GM12872 (cell line): ENCODE measurements at regions not wholly inside any gene's neighbourhood (a gene's known extent, or its start where the extent isn't known, plus 50 kb on each side); places are given as distances from the start of the nearest gene placed in this dataset.

Source experiments
- TF ChIP-seq, protein P1 (sequence below): IDR thresholded peaks from 3 replicates; pipeline ENCODE4 v1.5.1; 2011; ENCODE audit warnings: low read depth, mild to moderate bottlenecking, low read length, moderate library complexity; ENCODE audit not compliant: insufficient read depth

GRCh38 chr1:59078070-59078800 lies 218.7 kb upstream of the FGGY start:
- TF ChIP-seq, protein P1, sequence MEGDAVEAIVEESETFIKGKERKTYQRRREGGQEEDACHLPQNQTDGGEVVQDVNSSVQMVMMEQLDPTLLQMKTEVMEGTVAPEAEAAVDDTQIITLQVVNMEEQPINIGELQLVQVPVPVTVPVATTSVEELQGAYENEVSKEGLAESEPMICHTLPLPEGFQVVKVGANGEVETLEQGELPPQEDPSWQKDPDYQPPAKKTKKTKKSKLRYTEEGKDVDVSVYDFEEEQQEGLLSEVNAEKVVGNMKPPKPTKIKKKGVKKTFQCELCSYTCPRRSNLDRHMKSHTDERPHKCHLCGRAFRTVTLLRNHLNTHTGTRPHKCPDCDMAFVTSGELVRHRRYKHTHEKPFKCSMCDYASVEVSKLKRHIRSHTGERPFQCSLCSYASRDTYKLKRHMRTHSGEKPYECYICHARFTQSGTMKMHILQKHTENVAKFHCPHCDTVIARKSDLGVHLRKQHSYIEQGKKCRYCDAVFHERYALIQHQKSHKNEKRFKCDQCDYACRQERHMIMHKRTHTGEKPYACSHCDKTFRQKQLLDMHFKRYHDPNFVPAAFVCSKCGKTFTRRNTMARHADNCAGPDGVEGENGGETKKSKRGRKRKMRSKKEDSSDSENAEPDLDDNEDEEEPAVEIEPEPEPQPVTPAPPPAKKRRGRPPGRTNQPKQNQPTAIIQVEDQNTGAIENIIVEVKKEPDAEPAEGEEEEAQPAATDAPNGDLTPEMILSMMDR: no peak

GRCh38 chr1:59078866-59079265 lies 218.0 kb upstream of the FGGY start:
- TF ChIP-seq, protein P1: no peak

DNA sequence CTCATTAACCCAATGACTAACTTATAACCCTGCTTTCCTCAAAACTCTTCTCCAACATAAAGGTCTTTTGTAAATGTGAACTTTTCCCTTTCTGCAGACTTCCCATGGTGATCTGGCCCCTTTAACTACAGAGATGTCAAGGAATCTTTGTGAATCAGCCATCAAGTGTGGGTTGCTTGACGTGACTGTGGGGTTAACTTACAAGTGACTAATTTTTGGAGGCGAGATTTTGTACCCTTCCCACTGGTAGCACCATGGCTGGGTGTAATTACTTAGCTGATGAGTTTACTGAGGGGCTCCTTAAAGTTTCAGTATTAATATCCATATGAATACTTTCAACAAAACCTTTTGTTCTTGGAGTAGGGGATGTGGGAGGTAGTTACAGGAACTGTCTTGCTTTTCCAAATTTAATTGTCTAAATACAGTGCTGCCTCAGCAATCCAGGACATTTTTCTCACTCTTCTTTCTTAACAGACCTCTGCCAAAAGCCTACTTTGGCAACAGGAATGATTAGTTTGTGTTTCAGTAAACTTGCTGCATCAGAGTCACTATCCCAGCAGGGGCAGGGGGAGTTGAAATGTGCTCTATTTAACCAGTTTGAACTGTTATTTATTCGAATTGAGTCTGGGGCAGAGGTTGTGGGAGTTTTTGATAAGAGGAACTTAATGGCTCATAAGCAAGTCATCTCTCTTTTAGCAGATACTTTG lies 217.3 kb upstream of the FGGY start:
- TF ChIP-seq, protein P1: no peak

DNA sequence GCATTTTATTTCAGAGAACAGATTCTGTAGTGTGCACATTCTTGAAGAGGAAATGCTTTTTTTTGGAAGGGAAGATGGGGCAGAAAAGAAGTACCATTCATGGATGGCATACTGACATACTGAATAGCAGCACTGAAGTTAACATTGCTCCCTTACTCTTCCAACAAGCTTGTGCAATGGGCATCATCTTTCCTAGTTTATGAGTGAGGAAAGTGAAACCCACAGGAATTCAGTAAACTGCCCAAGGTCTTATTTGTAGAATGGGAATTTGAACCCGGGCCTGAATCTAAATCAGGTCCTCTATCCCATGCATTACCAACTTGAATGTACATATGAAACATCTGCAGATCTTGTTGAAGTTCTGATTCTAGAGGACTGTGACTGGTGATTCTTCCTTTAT lies 215.7 kb upstream of the FGGY start:
- TF ChIP-seq, protein P1: no peak

- TF ChIP-seq, protein P1: no peak
Measured at GRCh38 chr1:59081795-59082194, 215.1 kb upstream of the FGGY start.

DNA sequence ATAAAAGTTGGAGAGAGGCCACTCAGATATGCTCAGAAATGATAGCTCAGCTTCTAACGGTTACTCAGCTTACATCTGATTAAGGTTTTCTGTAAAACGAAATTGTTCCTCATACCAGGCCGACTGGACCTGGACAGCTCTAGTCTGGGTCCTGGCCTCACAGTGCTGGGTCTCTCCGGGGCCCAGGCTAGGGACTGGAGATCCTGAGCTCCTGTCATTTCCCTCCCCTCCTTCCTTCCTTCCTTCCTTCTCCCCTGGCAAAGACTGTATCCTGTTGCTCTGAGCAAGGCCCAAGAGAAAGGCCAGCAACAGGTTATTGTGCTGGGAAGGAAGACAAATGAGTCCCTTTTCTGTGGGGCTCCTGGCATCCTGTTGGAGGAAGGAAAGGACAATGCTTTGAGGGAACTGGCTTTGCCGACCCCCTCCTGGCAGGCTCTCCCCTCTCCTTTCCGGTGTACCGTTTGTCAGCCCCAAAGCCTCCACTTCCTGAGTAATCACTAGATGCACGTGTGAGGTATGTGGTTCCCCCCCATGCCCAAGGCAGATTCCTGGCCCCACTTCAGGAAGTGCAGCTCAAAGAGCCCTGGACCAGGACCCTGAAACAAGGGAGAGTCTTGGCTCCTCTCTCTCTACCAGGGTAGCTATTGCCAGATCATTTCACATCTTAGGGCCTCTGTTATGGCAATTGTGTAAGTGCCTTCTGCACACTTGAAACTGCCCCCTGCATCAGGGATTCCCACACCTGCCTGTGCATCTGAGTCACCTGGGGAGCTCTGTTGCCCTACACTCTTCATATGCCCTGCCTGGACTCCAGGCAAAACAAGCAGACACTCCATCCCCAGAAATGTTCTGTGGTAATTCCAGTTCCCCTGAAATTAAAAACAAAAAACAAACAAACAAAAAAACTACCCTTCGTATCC lies 212.7 kb upstream of the FGGY start:
- TF ChIP-seq, protein P1: no peak

DNA sequence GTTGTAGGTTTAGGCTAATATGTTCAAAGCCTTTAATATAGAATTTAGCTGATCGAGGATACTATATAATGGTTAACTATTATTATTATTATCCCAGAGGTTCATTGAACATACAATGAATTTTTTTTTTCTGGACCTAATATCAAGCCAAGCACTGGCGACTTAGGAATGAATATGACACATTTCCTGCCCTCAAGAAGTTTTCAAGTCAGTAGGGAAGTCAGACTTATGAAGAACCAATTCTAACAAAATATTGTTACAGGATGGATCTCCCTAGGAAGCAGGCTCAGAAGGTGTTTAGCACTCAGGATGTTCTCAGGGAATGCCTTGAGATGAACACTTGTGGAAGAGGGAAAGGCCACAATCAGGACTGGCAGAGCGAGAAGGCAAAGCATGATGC lies 211.8 kb upstream of the FGGY start:
- TF ChIP-seq, protein P1: no peak
